PC-3 (cell line): ENCODE measurements at regions not wholly inside any gene's neighbourhood (a gene's known extent, or its start where the extent isn't known, plus 50 kb on each side); places are given as distances from the start of the nearest gene placed in this dataset.

Experiments used
- ATAC-seq: fragments of 200-7000 bp; cut with Tn5 transposase; 2 replicates; pipeline ENCODE4 v1.9.1; 2020; ENCODE audit warnings: mild to moderate bottlenecking, moderate library complexity
- BruUV-seq: library from RNA; stranded (reverse); fragments of 400-500 nt; replicated peaks from 2 replicates; lab custom pipeline; 2021; lab: Mats Ljungman, UMichigan
- CTCF ChIA-PET: fragments of 300-600 bp; sonication (Branson Sonifier 250); formaldehyde crosslinking; loops from one replicate; lab custom pipeline; 2022; ENCODE audit warnings: antibody characterized with exemption; lab: Charles Lee
- POLR2A ChIA-PET: fragments of 300-600 bp; sonication (Branson Sonifier 250); formaldehyde crosslinking; loops from one replicate; lab custom pipeline; 2022; ENCODE audit warnings: antibody characterized with exemption; ENCODE audit not compliant: unreplicated experiment; lab: Charles Lee
- DNase-seq: peaks from one replicate; pipeline ENCODE4 v3.0.0-alpha.2; 2015
- H2AFZ ChIP-seq: fragments of 300-600 bp; sonication (generic); 2 replicates; pipeline ENCODE4 v1.6.0; 2016; ENCODE audit warnings: antibody characterized with exemption, low read length
- H3F3A ChIP-seq: fragments of 300-600 bp; sonication (generic); one replicate; pipeline ENCODE4 v1.6.0; 2017; ENCODE audit warnings: antibody characterized with exemption, low read length, control low read depth, mild to moderate bottlenecking; ENCODE audit not compliant: unreplicated experiment
- H3K27ac ChIP-seq: fragments of 300-600 bp; sonication (generic); 2 replicates; pipeline ENCODE4 v1.5.1; 2016; ENCODE audit warnings: mild to moderate bottlenecking, low read length
- H3K27me3 ChIP-seq: fragments of 300-600 bp; sonication (generic); 2 replicates; pipeline ENCODE4 v1.6.1; 2016; ENCODE audit warnings: low read length, mixed read lengths
- H3K36me3 ChIP-seq: fragments of 300-600 bp; sonication (generic); 2 replicates; pipeline ENCODE4 v1.6.1; 2016; ENCODE audit warnings: low read depth, mixed run types, low read length, mixed read lengths
- H3K4me1 ChIP-seq: fragments of 300-600 bp; sonication (generic); 2 replicates; pipeline ENCODE4 v1.5.1; 2016; ENCODE audit warnings: low read length; ENCODE audit not compliant: insufficient read depth
- H3K4me2 ChIP-seq: fragments of 300-600 bp; sonication (generic); 2 replicates; pipeline ENCODE4 v1.6.0; 2016; ENCODE audit warnings: low read length
- H3K4me3 ChIP-seq: fragments of 300-600 bp; sonication (generic); 2 replicates; pipeline ENCODE4 v1.5.1; 2016; ENCODE audit warnings: mild to moderate bottlenecking, low read length, mixed read lengths
- H3K79me2 ChIP-seq: fragments of 300-600 bp; sonication (generic); 2 replicates; pipeline ENCODE4 v1.6.1; 2017; ENCODE audit warnings: low read length, mixed read lengths
- H3K9ac ChIP-seq: fragments of 300-600 bp; sonication (generic); 2 replicates; pipeline ENCODE4 v1.6.0; 2016; ENCODE audit warnings: mild to moderate bottlenecking, low read length
- H3K9me2 ChIP-seq: fragments of 300-600 bp; sonication (generic); replicated peaks from 2 replicates; pipeline ENCODE4 v1.6.1; 2016; ENCODE audit warnings: mixed run types, low read length, mixed read lengths
- H3K9me3 ChIP-seq: fragments of 300-600 bp; sonication (generic); 2 replicates; pipeline ENCODE4 v1.6.1; 2016; ENCODE audit warnings: low read length, mixed read lengths
- H4K20me1 ChIP-seq: fragments of 300-600 bp; sonication (generic); 2 replicates; pipeline ENCODE4 v1.6.1; 2016; ENCODE audit warnings: low read length, mixed read lengths
- CTCF ChIP-seq: fragments of 300-600 bp; sonication (generic); conservative IDR thresholded peaks from 2 replicates; pipeline ENCODE4 v1.5.1; 2017; ENCODE audit warnings: antibody characterized with exemption, low read depth, mild to moderate bottlenecking, low read length
- EZH2 ChIP-seq: fragments of 300-600 bp; sonication (generic); IDR thresholded peaks from one replicate; pipeline ENCODE4 v1.6.1; 2017; ENCODE audit warnings: antibody characterized with exemption, mild to moderate bottlenecking, low read length; ENCODE audit not compliant: unreplicated experiment
- EZH2phosphoT487 ChIP-seq: fragments of 300-600 bp; sonication (generic); IDR thresholded peaks from 2 replicates; pipeline ENCODE4 v1.6.1; 2018; ENCODE audit warnings: mild to moderate bottlenecking, antibody characterized with exemption, low read length, borderline replicate concordance
- intact Hi-C: fragments of 100-400 bp; cut with micrococcal nuclease; formaldehyde crosslinking; loops from 2 replicates; pipeline ENCODE4 v1.9.0; 2023

- Histone ChIP-seq H3K9ac (no peak overlapping the region), H3F3A (no peaks in the 10 kb centered on the region), H3K79me2 (no peaks in the 10 kb centered on the region), H3K9me2 (no peaks in the 10 kb centered on the region), H3K9me3 (no peaks in the 10 kb centered on the region), H3K4me2 (no peak overlapping the region), H2AFZ (no peak overlapping the region), H3K27ac (no peak overlapping the region), H3K27me3 (no peaks in the 10 kb centered on the region), H3K36me3 (no peaks in the 10 kb centered on the region), H3K4me1 (no peaks in the 10 kb centered on the region), H3K4me3 (no peak overlapping the region), H4K20me1 (no peaks in the 10 kb centered on the region)
- no TSS peak for BruUV-seq
- intact Hi-C loops = no loop called here
- DNase-seq (no peak), ATAC-seq (no peak)
- TF ChIP-seq EZH2 (no peak), CTCF (no peak), EZH2phosphoT487 (no peak)
- CTCF ChIA-PET = no interaction called here
- POLR2A ChIA-PET = no interaction called here
Measured at GRCh38 chr3:145971186-145971585, 189.8 kb downstream of the PLOD2 start.

GRCh38 chr3:145972851-145973250 is 188.1 kb downstream of the PLOD2 start:
- Histone ChIP-seq H3K4me1 (no peaks in the 10 kb centered on the region), H3K9ac (no peak overlapping the region), H3K4me3 (no peak overlapping the region), H3F3A (no peaks in the 10 kb centered on the region), H3K79me2 (no peaks in the 10 kb centered on the region), H4K20me1 (no peaks in the 10 kb centered on the region), H3K4me2 (no peak overlapping the region), H3K27ac (no peak overlapping the region), H3K36me3 (no peaks in the 10 kb centered on the region), H3K9me2 (no peaks in the 10 kb centered on the region), H3K9me3 (no peaks in the 10 kb centered on the region), H3K27me3 (no peaks in the 10 kb centered on the region), H2AFZ (no peak overlapping the region)
- intact Hi-C loops = no loop called here
- BruUV-seq = no TSS peak
- POLR2A ChIA-PET = no interaction called here
- TF ChIP-seq CTCF (no peak), EZH2 (no peak), EZH2phosphoT487 (no peak)
- ATAC-seq (no peak), DNase-seq (no peak)
- CTCF ChIA-PET = interaction anchor here (0.5 kb wide), 1 partner anchor 44 kb away, joined by 7 read pairs; no protein-coding TSS in a partner anchor

GRCh38 chr3:145981056-145981455 is 179.9 kb downstream of the PLOD2 start:
- no peaks in the 10 kb centered on the region for H3F3A ChIP-seq
- no peaks in the 10 kb centered on the region for H3K79me2 ChIP-seq
- no peak overlapping the region for H3K4me3 ChIP-seq
- H3K9me3 ChIP-seq = no peaks in the 10 kb centered on the region
- H4K20me1 ChIP-seq = no peaks in the 10 kb centered on the region
- ATAC-seq (no peak), DNase-seq (no peak)
- no peak overlapping the region for H3K4me2 ChIP-seq
- TF ChIP-seq EZH2 (no peak), CTCF (no peak), EZH2phosphoT487 (no peak)
- no peaks in the 10 kb centered on the region for H3K36me3 ChIP-seq
- H3K27ac ChIP-seq = no peak overlapping the region
- no peak overlapping the region for H3K9ac ChIP-seq
- no peaks in the 10 kb centered on the region for H3K4me1 ChIP-seq
- no peaks in the 10 kb centered on the region for H3K9me2 ChIP-seq
- intact Hi-C loops = no loop called here
- no TSS peak for BruUV-seq
- CTCF ChIA-PET = no interaction called here
- H3K27me3 ChIP-seq = no peaks in the 10 kb centered on the region
- POLR2A ChIA-PET = no interaction called here
- no peak overlapping the region for H2AFZ ChIP-seq
